GM23338 (cell line): ENCODE measurements at regions not wholly inside any gene's neighbourhood (a gene's known extent, or its start where the extent isn't known, plus 50 kb on each side); places are given as distances from the start of the nearest gene placed in this dataset.

Experiments used
- ATAC-seq: fragments of 200-7000 bp; cut with Tn5 transposase; 3 replicates; pipeline ENCODE4 v1.9.1; 2020
- DNase-seq: peaks from one replicate; pipeline ENCODE4 v3.0.0-alpha.2; 2015; ENCODE audit warnings: low spot score
- H2AFZ ChIP-seq: fragments of 200-600 bp; sonication (generic); 2 replicates; pipeline ENCODE4 v1.8.0; 2016; ENCODE audit warnings: antibody characterized with exemption, mild to moderate bottlenecking, moderate library complexity
- H3F3A ChIP-seq: fragments of 200-600 bp; sonication (generic); replicated peaks from 2 replicates; pipeline ENCODE4 v1.8.0; 2017; ENCODE audit warnings: antibody characterized with exemption, mixed run types, low read depth
- H3K27ac ChIP-seq: fragments of 200-600 bp; sonication (generic); 2 replicates; pipeline ENCODE4 v1.6.1; 2016; ENCODE audit warnings: low read depth
- H3K27me3 ChIP-seq: fragments of 200-600 bp; sonication (generic); 2 replicates; pipeline ENCODE4 v1.8.0; 2016; ENCODE audit warnings: mild to moderate bottlenecking, mixed run types, moderate library complexity; ENCODE audit not compliant: insufficient read depth
- H3K36me3 ChIP-seq: fragments of 200-600 bp; sonication (generic); 2 replicates; pipeline ENCODE4 v1.8.0; 2016; ENCODE audit warnings: mild to moderate bottlenecking; ENCODE audit not compliant: insufficient read depth
- H3K4me1 ChIP-seq: fragments of 200-600 bp; sonication (generic); 2 replicates; pipeline ENCODE4 v1.8.0; 2016; ENCODE audit warnings: mild to moderate bottlenecking, moderate library complexity; ENCODE audit not compliant: insufficient read depth
- H3K4me2 ChIP-seq: fragments of 200-600 bp; sonication (generic); 2 replicates; pipeline ENCODE4 v1.7.1; 2017; ENCODE audit warnings: mixed run types
- H3K4me3 ChIP-seq: fragments of 200-600 bp; sonication (generic); 2 replicates; pipeline ENCODE4 v1.6.1; 2016; ENCODE audit warnings: mixed run types
- H3K79me2 ChIP-seq: fragments of 200-600 bp; sonication (generic); replicated peaks from 2 replicates; pipeline ENCODE4 v1.8.0; 2017; ENCODE audit warnings: mild to moderate bottlenecking; ENCODE audit not compliant: insufficient read depth
- H3K9me2 ChIP-seq: fragments of 200-600 bp; sonication (generic); 2 replicates; pipeline ENCODE4 v1.8.0; 2017; ENCODE audit not compliant: insufficient read depth
- H4K20me1 ChIP-seq: fragments of 200-600 bp; sonication (generic); replicated peaks from 2 replicates; pipeline ENCODE4 v1.8.0; 2017; ENCODE audit warnings: mild to moderate bottlenecking; ENCODE audit not compliant: insufficient read depth
- H3K27ac Mint-ChIP-seq: 2 replicates; pipeline ENCODE4 v1.8.0; 2020; ENCODE audit warnings: inconsistent platforms, mild to moderate bottlenecking, moderate library complexity, mixed read lengths
- H3K27me3 Mint-ChIP-seq: 3 replicates; pipeline ENCODE4 v1.8.0; 2022; ENCODE audit warnings: low read depth, mild to moderate bottlenecking, moderate library complexity, mixed read lengths, inconsistent platforms; ENCODE audit not compliant: insufficient read depth, poor library complexity
- H3K36me3 Mint-ChIP-seq: 3 replicates; pipeline ENCODE4 v1.8.0; 2021; ENCODE audit warnings: low read depth, mild to moderate bottlenecking, inconsistent platforms, moderate library complexity, mixed read lengths
- H3K4me1 Mint-ChIP-seq: 3 replicates; pipeline ENCODE4 v1.8.0; 2020; ENCODE audit warnings: mild to moderate bottlenecking, inconsistent platforms, mixed read lengths
- H3K4me3 Mint-ChIP-seq: 3 replicates; pipeline ENCODE4 v1.8.0; 2021; ENCODE audit warnings: moderate library complexity, mild to moderate bottlenecking, inconsistent platforms, mixed read lengths
- H3K9me3 Mint-ChIP-seq: 3 replicates; pipeline ENCODE4 v1.8.0; 2020; ENCODE audit warnings: moderate library complexity, mild to moderate bottlenecking, inconsistent platforms, mixed read lengths
- CREB1 ChIP-seq: fragments of 250-450 bp; sonication (Bioruptor Pico); IDR thresholded peaks from 2 replicates; pipeline ENCODE4 v1.5.0; 2020; ENCODE audit warnings: low read depth, mild to moderate bottlenecking, moderate library complexity
- EZH2 ChIP-seq: fragments of 200-600 bp; sonication (generic); IDR thresholded peaks from one replicate; pipeline ENCODE4 v1.8.0; 2017; ENCODE audit warnings: antibody characterized with exemption, mild to moderate bottlenecking, low read depth; ENCODE audit not compliant: unreplicated experiment
- JUNB ChIP-seq: IDR thresholded peaks from one replicate; pipeline ENCODE4 v1.6.1; 2016; ENCODE audit warnings: antibody characterized with exemption; ENCODE audit not compliant: unreplicated experiment
- POLR2AphosphoS5 ChIP-seq: IDR thresholded peaks from 2 replicates; pipeline ENCODE4 v1.6.1; 2016; ENCODE audit warnings: antibody characterized with exemption, low read depth
- STAT1 ChIP-seq: IDR thresholded peaks from one replicate; pipeline ENCODE4 v1.6.1; 2016; ENCODE audit warnings: antibody characterized with exemption; ENCODE audit not compliant: unreplicated experiment
- ZNF331 ChIP-seq: fragments of 250-450 bp; sonication (Bioruptor Pico); IDR thresholded peaks from 2 replicates; pipeline ENCODE4 v1.5.0; 2020; ENCODE audit warnings: low read depth, mild to moderate bottlenecking, moderate library complexity
- TF ChIP-seq, protein P1 (sequence below): IDR thresholded peaks from 2 replicates; pipeline ENCODE4 v1.6.1; 2016; ENCODE audit warnings: antibody characterized with exemption
- TF ChIP-seq, protein P2 (sequence below): fragments of 250-450 bp; sonication (Bioruptor Pico); IDR thresholded peaks from 2 replicates; pipeline ENCODE4 v1.5.0; 2020; ENCODE audit warnings: mild to moderate bottlenecking, moderate library complexity

DNA sequence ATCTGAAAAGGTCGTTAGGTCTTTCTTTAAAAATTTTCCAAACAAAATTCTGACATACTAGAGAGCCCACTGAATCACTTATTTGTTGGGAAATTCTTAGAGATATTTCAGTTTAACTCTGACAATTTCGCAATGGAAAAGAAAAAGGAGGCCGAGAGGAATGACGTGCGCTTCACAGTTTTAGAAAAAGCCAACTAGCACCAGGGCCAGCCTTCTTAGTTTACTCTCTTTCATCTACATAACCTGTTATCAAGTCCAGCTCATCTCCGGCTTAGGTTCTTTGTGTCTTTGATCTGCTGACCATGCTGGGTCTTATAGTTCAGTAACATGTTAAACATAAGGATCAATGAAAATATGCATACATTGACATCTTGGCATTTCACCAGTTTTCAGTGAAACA, 201.7 kb upstream of the TAS2R1 start:
- no peaks in the 10 kb centered on the region for H3F3A ChIP-seq
- Mint-ChIP-seq H3K4me3 (no peak overlapping the region), H3K27me3 (peaks cover 4% of the 10 kb centered on the region), H3K4me1 (peaks cover 58% of the 10 kb centered on the region), H3K27ac (peak overlapping the region; percentile 34; the same call in 1 of the 2 replicates), H3K9me3 (no peaks in the 10 kb centered on the region; the same call in 2 of the 3 replicates), H3K36me3 (no peaks in the 10 kb centered on the region)
- H3K4me1 ChIP-seq: peaks cover 46% of the 10 kb centered on the region; the same call in 1 of the 2 replicates
- no peak overlapping the region for H3K4me3 ChIP-seq
- H3K27me3 ChIP-seq: no peaks in the 10 kb centered on the region
- H3K36me3 ChIP-seq: no peaks in the 10 kb centered on the region
- TF ChIP-seq EZH2: no peak
- no peak for TF ChIP-seq POLR2AphosphoS5
- no peak for TF ChIP-seq CREB1 (CRISPR knock-in tag)
- TF ChIP-seq ZNF331 (CRISPR knock-in tag): no peak
- no peak for TF ChIP-seq STAT1
- TF ChIP-seq, protein P1, sequence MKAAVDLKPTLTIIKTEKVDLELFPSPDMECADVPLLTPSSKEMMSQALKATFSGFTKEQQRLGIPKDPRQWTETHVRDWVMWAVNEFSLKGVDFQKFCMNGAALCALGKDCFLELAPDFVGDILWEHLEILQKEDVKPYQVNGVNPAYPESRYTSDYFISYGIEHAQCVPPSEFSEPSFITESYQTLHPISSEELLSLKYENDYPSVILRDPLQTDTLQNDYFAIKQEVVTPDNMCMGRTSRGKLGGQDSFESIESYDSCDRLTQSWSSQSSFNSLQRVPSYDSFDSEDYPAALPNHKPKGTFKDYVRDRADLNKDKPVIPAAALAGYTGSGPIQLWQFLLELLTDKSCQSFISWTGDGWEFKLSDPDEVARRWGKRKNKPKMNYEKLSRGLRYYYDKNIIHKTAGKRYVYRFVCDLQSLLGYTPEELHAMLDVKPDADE: no peak
- TF ChIP-seq, protein P2, sequence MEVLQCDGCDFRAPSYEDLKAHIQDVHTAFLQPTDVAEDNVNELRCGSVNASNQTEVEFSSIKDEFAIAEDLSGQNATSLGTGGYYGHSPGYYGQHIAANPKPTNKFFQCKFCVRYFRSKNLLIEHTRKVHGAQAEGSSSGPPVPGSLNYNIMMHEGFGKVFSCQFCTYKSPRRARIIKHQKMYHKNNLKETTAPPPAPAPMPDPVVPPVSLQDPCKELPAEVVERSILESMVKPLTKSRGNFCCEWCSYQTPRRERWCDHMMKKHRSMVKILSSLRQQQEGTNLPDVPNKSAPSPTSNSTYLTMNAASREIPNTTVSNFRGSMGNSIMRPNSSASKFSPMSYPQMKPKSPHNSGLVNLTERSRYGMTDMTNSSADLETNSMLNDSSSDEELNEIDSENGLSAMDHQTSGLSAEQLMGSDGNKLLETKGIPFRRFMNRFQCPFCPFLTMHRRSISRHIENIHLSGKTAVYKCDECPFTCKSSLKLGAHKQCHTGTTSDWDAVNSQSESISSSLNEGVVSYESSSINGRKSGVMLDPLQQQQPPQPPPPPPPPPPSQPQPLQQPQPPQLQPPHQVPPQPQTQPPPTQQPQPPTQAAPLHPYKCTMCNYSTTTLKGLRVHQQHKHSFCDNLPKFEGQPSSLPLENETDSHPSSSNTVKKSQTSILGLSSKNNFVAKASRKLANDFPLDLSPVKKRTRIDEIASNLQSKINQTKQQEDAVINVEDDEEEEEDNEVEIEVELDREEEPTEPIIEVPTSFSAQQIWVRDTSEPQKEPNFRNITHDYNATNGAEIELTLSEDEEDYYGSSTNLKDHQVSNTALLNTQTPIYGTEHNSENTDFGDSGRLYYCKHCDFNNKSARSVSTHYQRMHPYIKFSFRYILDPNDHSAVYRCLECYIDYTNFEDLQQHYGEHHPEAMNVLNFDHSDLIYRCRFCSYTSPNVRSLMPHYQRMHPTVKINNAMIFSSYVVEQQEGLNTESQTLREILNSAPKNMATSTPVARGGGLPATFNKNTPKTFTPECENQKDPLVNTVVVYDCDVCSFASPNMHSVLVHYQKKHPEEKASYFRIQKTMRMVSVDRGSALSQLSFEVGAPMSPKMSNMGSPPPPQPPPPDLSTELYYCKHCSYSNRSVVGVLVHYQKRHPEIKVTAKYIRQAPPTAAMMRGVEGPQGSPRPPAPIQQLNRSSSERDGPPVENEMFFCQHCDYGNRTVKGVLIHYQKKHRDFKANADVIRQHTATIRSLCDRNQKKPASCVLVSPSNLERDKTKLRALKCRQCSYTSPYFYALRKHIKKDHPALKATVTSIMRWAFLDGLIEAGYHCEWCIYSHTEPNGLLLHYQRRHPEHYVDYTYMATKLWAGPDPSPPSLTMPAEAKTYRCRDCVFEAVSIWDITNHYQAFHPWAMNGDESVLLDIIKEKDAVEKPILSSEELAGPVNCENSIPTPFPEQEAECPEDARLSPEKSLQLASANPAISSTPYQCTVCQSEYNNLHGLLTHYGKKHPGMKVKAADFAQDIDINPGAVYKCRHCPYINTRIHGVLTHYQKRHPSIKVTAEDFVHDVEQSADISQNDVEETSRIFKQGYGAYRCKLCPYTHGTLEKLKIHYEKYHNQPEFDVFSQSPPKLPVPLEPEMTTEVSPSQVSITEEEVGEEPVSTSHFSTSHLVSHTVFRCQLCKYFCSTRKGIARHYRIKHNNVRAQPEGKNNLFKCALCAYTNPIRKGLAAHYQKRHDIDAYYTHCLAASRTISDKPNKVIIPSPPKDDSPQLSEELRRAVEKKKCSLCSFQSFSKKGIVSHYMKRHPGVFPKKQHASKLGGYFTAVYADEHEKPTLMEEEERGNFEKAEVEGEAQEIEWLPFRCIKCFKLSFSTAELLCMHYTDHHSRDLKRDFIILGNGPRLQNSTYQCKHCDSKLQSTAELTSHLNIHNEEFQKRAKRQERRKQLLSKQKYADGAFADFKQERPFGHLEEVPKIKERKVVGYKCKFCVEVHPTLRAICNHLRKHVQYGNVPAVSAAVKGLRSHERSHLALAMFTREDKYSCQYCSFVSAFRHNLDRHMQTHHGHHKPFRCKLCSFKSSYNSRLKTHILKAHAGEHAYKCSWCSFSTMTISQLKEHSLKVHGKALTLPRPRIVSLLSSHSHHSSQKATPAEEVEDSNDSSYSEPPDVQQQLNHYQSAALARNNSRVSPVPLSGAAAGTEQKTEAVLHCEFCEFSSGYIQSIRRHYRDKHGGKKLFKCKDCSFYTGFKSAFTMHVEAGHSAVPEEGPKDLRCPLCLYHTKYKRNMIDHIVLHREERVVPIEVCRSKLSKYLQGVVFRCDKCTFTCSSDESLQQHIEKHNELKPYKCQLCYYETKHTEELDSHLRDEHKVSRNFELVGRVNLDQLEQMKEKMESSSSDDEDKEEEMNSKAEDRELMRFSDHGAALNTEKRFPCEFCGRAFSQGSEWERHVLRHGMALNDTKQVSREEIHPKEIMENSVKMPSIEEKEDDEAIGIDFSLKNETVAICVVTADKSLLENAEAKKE (CRISPR knock-in tag): no peak
- TF ChIP-seq JUNB: no peak
- H3K79me2 ChIP-seq: no peaks in the 10 kb centered on the region
- no peak overlapping the region for H3K4me2 ChIP-seq
- H4K20me1 ChIP-seq: no peaks in the 10 kb centered on the region
- no peak for DNase-seq
- no peak for ATAC-seq
- H3K27ac ChIP-seq: no peak overlapping the region
- H3K9me2 ChIP-seq: peaks cover 4% of the 10 kb centered on the region; the same call in 1 of the 2 replicates
- H2AFZ ChIP-seq: no peak overlapping the region
